ENCODE measurements at regions not wholly inside any gene's neighbourhood (a gene's known extent, or its start where the extent isn't known, plus 50 kb on each side); places are given as distances from the start of the nearest gene placed in this dataset.
"Not testable (repeated sequence)": the region's sequence is repeated elsewhere in the genome, so short reads cannot be mapped to it uniquely, and the experiment has no call there.

DNA sequence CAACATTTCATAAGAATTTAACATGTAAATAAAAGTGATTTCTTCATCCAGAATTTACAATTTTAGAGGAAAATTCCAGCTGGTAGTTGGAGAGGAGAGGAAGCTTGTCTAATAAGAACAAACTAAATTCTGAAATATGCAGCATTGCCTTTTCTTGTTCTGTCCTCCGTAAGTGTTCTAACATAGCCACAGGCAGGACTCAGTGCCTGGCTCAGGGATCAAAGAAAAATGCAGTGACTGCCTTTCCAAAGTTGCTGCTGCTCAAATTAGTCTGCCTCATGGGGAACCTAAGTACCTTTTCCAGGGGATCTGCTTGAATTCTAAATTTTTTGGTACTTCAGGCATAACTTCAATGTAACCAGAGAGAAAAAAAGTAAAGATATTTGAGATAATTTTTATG, 713.0 kb upstream of the CADM2 start:
- DNase-seq (ENCODE audit: low read depth), result no peak

DNA sequence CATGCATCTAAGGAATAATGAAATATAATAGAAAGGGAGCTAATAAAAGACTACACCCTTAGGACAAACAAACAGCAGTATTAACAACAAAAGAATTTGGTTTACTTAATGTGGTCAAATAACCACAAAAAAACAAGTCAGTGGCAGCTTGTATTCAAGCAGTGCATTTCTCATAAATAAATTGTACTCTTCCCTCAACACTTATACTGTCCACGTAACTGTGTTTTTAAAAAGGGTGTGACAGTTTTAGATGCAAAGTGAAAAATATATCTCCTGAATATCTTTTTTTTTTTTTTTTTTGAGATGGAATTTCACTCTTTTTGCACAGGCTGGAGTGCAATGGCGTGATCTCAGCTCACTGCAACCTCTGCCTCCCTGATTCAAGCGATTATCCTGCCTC, 698.2 kb upstream of the CADM2 start:
- no peak for DNase-seq (ENCODE audit: low read depth)

DNA sequence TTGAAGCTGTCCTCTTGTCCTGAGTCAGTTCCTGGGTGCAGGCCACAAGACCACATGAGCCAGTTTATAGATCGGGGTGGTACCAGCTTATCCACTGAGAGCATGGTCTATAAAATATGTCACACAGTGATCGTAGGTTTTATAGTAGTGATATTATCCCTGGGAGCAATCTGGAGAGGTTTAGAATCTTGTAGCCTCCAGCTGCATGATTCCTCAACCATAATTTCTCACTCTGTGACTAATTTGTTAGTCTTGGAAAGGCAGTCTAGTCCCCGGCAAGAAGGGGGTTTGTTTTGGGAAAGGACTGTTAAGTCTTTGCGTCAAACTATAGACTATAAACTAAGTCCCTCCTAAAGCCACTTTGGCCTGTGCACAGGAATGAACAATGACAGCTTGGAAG, 693.0 kb upstream of the CADM2 start:
- no peak for DNase-seq (ENCODE audit: low read depth)

DNA sequence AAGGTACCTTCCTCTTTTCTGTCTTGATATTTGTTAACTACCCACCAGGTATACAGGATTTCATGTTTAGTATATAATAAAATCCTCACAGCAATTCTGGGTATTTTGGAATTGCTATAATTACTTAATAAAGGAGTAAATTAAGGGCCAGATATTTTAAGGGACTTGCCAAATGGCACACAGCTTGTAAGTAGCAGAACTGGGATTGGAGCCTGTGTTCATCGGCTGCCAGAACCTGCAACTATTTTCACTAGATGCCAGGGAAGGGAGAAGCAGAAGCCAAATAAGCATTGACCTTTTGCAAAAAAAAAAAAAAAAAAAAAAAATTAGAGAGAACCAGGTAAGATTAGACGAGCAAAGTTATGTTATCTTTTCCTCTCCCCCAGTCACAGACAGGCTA, 683.3 kb upstream of the CADM2 start:
- DNase-seq (ENCODE audit: low read depth), result no peak

DNA sequence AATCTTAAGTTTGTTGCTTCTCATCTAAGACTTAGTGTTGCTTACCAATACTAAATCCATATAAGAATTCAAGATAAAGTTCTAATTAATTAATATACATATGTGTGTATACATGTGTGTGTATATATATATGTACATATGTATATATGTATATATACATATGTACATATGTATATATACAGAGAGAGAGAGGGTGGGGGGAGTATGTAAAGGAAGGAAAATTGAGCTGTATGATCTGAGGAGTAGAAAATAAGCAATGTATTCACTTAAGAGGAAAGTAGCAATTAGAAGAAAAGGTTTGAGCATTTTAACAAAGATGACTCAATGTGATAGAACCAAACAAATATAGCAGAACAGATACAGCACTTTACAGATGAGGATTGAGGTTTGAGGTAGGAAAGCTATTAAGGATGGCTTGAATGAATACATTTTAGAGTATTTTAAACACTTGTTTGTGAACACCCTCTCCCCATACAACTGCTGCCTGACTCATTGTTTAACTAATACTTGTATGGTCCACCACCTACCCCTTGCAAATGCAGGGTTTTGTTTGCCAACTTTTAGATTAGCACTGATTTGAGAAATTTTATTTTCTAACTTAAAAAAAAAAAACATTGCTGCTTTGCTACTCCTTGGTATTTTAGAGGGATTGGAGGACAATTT, 681.1 kb upstream of the CADM2 start:
- DNase-seq (ENCODE audit: low read depth), result no peak

DNA sequence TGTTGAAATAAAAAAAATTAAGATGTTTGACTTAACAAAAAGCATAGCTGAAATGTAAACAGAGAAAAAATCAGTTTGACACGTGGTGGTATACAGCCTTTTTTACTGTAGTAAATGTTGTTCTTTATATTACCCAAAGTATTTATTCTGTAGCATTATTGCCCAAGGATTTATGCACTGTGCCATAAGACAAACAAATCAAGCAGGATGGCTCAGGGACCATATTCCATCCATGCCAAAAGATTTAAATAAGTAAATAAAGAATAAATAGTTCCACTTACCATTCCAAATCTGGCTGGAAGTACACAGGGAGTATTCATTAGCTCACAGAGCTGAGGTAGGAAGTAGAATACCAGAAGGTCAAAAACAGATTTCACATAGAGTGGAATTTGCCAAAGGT, 666.7 kb upstream of the CADM2 start:
- no peak for DNase-seq (ENCODE audit: low read depth)

DNA sequence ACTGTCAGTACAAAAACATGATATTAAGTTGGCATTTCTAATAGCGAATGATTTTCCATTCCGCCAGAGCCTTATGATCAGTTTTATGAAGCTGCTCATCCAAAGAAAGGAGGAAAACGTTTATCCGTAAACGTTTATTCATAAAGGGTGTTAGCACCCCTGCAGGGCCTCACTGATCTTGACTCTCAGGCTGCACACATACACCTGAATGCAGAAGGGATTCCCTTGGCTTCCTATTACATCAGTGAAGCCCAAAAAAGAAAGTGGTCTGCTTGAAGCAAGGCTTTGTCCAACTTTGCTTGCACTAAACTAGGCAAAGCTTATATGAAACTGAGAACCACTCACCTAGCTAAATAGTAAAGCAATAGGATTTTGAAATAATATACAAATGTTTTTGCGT, 659.5 kb upstream of the CADM2 start:
- DNase-seq (ENCODE audit: low read depth), result no peak

DNA sequence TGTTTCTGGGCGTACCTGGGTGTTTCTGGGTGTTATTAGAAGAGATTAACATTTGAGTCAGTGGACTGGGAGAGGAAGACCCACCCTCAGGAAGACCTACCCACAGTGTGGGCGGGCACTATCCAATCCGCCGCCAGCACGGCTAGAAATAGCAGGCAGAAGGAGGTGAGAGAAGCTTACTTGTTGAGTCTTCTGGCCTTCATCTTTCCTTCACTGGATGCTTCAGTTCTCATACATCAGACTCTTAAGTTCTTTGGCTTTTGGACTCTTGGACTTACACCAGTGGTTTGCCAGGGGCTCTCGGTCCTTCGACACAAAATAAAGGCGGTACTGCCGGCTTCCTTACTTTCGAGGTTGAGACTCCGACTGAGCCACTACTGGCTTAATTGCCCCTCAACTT, 654.6 kb upstream of the CADM2 start:
- no peak for DNase-seq (ENCODE audit: low read depth)

DNA sequence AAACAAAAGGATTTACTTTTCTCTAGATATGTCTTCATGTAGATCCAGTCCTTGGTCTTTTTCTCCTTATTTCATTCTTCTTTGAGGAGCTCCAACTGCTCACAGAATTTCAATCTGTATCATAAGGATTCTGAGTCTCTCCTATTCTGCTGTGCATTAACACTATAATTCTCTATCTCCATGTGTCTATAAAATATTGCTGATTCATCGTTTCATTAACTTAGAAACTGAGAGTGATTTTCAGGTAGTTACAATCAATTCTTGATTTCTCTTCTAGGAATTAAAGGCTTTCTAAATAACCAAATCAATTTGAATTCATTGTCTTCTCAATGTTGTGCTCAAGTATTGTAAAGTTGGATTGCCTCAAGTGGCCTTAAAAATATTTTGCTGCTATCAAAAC, 651.5 kb upstream of the CADM2 start:
- no peak for DNase-seq (ENCODE audit: low read depth)

DNA sequence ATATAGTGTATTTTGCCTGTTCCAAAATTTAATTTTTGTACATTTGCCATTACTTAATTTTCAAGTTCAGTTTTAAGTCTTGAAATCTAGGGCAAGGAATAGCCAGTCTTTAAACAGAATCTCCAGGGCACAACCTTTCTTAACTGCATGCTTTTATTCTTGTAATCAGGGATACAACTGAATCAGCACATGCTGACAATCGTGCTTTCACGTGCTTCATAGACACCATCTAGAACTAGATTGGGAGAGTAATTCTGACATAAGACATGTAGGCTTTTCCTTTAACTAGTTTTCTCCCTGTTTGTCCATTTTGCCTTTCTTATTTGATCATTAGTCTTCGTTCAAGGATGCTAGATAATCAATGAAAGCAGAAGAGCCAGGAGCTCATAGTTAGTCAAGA, 650.4 kb upstream of the CADM2 start:
- DNase-seq (ENCODE audit: low read depth), result no peak

DNA sequence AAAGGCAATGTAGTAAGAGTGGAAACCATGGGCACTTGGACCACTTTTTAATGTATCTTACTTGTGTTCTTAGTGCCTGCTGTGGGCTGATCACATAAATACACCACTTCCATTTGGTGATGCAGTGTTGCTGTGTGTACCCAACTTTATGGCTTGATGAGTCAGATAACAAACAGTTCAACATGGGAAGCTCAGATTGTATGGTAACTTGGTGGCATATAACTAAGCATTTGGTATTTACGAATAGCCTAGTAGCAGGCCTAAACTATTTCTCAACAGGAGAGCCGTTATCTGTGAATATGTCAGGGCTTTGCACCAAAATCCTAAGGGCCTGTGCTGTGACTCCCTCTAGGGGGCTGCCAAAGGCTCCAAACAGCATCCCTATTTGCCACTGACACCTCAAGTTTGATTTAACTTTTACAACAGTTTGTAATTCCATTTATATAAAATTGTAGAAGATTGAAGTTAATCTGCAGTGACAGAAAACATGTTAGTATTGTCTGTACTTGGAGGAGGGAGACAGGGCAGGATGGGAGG, 640.4 kb upstream of the CADM2 start:
- no peak for DNase-seq (ENCODE audit: low read depth)

DNA sequence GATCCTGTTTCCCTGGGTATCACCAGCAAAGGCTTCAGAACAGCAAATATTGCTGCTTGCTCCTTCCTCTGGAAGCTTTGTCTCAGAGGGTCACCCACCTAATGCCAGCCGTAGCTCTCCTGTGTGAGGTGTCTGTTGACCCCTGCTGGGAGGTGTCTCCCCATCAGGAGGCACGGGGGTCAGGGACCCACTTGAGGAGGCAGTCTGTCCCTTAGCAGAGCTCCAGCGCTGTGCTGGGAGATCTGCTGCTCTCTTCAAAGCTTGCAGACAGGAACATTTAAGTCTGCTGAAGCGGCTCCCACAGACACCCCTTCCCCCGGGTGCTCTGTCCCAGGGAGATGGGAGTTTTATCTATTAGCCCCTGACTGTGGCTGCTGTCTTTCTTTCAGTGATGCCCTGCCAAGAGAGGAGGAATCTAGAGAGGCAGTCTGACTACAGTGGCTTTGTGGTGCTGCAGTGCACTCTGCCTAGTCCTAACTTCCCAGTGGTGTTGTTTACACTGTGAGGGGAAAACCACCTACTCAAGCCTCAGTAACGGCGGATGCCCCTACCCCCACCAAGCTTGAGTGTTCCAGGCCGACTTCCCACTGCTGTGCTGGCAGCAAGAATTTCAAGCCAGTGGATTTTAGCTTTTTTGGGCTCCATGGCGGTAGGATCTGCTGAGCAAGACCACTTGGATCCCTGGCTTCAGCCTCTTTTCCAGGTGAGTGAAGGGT, 593.1 kb upstream of the CADM2 start:
- DNase-seq (ENCODE audit: low read depth), result not testable (repeated sequence)
